HG02759 (cell line): ENCODE measurements at regions not wholly inside any gene's neighbourhood (a gene's known extent, or its start where the extent isn't known, plus 50 kb on each side); places are given as distances from the start of the nearest gene placed in this dataset.
"Not testable (repeated sequence)": the region's sequence is repeated elsewhere in the genome, so short reads cannot be mapped to it uniquely, and the experiment has no call there.

Experiments used
- ATAC-seq: cut with Tn5 transposase; IDR thresholded peaks from one replicate; pipeline ENCODE4 v1.9.1; 2021; ENCODE audit warnings: mild to moderate bottlenecking, moderate library complexity; ENCODE audit not compliant: unreplicated experiment

DNA sequence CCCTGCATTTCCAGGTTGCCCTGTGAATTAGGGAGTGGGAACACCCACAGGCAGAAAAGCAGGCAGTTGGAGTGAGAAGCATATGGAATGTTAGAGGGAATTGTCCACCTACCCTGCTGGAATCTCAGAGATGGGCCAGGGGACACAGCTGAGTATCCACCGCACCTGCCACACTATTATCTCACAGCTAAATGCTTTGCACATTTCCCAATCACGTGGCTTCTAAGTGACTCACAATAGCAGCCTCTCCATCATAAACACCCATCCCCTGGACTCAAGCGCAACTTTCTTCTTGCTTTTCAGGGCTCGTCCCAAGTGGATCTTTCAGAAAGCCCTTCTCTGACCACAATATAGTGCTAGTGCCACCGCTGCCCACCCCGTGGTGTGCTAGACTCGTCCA lies 389.0 kb upstream of the LMCD1 start:
- no peak for ATAC-seq

DNA sequence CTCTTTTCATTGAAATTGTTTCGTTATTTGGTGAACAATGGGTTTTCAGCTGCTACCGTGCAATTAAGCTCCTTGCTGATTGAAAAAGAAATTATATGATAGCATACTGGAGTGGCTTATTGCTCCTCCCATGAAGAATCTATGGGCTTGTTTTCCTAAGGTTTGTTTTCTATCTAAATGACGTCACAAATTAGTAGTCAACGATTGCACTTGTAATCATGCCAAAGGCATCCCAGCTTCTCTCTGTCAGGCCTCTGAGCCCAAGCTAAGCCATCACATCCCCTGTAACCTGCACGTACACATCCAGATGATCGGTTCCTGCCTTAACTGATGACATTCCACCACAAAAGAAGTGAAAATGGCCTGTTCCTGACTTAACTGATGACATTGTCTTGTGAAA lies 388.0 kb upstream of the LMCD1 start:
- no peak for ATAC-seq

DNA sequence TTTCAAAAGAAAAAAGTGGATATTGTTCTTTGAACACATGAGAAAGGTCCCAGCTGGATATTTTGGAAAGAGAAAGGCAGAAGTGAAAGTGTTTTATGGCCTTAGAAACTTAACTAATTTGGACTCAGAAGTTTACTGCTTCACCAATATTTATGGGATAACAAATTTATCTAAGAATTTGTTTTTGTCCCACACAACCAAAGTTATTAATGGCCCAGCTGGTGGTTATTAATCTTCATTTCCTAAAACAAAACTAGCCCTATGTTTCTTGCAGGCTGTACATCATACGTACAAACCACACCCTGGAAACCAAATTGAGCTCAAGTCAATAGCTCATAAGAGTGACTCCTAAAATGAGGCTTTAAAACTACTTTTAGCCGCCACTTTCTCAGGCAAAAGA lies 372.9 kb upstream of the LMCD1 start:
- no peak for ATAC-seq

DNA sequence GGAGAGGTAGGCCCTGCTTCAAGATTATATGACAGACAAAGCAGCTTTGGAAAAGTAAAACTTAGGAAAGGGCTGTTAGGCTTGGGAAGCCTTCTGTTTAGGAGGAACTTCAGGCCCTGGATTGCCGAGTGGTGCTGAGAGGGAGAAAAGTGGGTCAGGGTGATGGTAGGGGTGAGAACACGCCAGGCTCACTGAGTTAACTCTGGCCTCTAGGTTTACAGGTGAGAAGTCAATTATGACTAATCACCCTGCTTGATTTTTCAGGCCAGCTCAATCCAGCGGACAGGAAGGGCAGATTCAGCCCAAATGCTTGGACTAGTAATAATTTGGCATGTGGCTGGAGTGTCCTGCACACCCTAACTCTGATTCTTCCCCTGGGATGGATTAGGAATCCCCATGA lies 365.1 kb upstream of the LMCD1 start:
- ATAC-seq, result no peak

DNA sequence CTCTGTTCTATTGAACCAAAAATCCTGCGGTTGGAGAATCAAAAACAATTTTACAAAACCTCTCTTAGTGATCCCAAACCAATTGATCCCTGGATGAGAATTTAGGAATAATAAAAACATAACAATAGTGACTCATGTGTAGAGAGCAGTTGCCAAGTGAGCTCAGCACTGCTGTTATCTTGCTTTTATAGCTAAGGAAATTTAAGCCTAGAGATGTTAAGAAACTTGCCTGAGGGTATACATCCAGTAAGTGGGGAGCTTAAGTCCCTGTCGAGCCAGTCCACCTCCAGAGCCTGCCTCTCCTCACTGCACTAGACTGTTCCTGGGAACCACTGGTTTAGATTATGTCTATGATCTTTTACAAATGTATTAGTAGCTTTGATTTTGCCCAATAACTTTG lies 358.4 kb upstream of the LMCD1 start:
- no peak for ATAC-seq

DNA sequence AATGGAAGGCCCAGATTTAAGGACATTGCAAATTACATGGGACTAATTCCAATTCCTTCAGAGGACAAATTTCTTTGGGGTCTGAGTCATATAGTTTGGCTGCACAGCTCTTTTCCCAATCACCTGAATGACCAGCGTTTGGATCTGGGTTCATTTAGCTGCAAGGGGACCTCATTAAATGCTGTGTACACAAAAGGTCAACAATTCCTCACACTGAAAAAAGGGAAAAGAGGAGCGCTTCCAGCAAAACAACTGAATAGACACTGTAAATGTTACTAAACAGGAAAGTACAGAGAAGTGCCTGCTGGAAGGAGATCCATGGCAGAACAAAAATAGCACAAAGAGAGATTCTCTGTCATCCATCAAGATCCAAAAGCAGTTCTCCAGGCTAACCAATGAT lies 356.0 kb upstream of the LMCD1 start:
- no peak for ATAC-seq

DNA sequence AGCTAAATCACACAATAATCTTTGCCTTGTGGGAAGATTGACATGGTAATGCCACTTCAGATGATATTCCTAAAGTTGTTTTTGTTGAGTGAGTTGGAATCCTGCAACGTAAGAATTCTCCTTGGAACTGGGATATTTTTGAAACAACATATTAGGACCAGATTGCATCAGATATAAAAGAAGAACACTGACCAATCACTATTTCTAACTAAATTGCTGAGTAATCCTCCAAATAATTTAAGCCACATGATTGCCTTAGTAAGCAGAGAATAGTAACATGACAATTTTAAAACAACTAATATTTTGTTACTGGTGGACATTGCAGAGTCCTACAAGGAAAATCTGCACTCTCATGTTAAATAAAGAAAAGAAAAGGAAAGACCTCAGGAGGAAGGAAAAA lies 353.9 kb upstream of the LMCD1 start:
- no peak for ATAC-seq

DNA sequence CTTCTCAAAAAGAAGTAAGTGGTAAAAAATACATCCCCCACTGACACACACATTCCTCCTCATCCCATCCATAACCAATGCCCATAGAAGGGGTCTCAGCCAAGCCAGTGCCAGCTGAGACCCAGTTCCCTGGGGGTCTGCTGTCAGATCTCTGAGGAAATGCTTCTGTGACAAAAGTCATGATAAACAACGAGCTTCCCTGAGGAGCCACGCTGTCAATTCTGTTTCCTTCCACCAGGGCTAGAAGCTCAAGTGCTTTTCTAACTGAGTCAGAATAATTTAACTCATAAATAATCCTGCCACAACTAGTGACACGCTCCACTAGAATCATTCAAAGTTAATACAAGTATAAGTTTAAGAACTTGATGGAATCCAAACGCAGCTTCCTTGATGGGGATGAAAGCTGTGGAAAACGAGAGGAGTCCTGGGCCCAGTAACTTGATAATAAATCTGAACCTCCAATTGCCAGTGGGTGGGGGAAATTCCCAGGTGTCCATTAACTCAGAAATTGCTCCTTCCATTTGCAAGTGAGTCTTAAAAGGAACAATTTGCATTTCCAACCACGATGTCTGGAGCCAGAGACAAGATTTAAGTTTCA lies 348.7 kb upstream of the LMCD1 start:
- no peak for ATAC-seq

DNA sequence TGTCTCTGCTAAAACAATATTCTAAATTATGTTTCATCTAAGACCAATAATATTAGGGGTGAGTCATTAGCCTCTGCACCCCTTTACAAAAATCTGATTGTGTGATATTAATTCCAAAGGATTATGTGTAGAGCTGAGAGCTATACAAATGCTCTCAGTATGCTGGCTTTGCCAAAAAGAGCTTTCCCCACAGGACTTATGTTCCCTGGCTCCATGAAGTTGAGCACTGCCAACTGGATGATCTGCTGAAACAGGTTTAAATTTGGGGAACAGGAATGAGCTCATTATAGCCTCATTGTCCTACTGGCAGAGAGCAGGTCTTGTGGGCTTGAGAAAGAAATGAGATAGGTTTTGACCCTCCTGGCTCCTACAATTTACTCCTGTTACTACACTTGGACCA lies 347.8 kb upstream of the LMCD1 start:
- ATAC-seq, result no peak

DNA sequence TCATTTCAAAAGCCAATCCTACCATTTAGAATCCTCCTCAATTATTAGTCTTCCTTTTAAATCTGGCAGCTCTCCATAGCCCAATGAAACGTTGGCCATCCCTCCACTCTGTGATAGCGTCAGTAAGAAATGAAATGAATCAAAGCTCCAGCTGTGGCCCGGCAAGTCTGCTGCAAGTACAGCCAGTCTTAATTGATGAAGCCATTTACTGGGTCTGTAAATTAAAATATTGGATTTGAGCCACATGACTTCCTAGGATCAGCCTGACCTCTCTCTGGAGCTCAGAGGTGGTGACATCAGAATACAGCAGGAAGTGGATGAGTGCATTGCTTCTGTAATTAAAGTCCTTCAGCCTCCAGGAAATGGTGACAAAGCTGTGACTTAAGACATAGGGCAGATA lies 347.0 kb upstream of the LMCD1 start:
- no peak for ATAC-seq

DNA sequence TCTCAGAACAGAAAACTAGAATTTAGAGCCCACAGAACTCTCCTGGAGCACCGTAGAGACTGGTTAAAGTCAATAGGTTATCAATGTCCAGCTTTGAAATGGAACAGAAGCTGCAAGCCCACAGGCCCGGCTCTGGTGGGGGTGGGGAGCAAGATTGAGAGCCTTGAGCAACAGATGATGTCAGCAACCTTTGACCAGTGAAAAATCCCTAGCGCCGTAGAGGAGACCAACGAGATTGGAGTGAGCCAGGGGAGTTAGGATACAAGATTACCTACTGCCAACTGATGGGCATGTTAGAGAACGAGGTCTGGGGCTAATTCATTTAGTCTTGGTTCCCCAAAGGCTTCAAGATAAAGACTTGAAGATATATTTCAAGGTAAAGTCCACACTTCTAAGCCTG lies 345.5 kb upstream of the LMCD1 start:
- no peak for ATAC-seq

DNA sequence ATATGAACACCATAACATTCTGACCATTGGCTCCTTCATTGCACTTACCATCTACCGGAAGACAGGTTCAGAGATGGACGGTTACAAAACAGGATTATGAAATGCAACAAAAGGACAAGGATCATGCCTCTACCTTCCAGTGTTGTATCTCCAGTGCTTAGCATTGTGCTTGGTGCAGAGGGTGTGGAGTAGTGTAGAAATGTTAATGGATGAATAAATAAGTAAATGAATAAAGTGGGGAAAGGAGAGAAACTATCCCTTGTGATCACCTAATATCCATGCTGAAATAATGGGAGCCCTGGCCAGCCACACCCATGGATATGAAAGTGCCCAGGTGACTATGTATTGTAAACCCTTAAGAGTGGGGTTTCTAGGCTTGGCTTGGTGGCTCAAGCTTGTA lies 344.8 kb upstream of the LMCD1 start:
- ATAC-seq, result no peak

DNA sequence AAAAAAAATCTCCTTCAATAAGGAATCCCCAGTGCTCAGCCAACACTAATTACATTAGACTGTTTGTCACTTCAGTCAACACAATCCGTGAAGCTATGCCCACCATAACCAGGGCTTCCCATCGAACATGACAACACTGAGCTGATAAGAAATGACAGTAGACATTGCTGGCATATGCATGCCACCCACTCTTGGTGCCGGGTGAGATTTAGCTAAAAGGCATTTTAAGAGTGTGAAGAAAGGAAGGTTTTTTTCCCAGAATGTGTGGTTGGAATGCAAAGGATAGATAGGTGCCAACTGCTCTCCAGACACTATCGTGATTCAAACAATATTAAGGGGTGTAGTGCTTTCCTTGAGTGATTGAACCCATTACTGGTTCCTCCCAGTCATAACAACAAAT lies 344.0 kb upstream of the LMCD1 start:
- no peak for ATAC-seq

DNA sequence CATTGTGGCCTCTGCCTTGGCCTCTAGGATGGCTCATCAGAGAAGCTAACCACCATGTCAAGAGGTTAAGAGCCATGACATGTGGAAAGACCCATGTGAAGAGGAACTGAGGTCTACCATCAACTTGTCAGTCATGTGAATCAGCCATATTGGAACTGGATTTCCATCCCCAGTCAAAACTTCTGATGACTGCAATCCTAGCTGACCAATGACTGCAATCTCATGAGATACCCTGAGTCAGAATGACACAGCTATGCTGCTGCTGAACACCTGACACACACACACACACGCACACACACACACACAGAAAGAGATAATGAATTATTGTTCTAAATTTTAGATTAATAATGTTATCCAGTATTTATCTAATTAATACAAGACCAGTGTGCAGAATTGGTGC lies 337.5 kb upstream of the LMCD1 start:
- peak; percentile 49 for ATAC-seq

DNA sequence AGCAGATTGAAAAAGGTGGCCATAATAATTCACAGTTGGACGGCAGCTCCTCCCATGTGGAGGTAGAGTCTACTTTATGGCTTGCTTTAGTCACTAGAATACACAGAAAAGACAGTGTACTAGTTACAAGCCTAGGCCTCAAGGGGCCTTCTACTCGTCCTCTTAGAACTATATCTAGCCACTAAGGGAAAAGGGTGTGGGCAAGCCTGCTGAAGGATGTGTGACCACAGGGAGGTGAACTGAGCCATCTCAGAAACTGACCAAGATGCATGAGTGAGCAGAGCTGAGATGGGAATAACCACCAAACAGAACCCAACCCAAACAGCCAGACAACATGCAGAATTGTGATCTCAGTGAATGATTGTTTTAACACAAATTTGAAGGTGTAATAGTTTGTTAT lies 335.6 kb upstream of the LMCD1 start:
- no peak for ATAC-seq

DNA sequence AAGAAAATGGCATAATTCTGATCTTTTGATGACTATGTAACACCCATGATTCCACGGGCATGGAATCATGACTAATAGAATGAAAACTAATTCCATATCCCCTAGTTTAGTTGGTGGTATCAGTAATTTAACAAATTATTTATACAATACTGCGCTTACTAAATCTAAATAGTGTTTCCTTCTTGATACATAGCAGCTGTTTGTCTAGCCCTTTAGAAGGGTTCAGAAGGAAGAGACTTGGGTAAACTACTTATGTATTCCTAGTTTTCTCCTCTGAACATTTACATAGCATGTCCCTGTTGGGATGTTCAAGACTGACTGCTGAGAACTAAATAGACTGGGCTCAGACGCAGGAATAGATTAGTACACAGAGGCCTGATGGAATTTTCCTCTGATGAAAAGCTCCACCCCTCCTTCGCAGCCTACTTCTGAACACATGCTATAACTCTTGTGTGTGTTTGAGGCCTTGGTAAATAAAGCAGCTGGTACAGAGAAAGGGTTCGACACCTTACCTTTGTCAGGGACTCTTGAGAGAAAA lies 330.6 kb upstream of the LMCD1 start:
- ATAC-seq, result no peak

DNA sequence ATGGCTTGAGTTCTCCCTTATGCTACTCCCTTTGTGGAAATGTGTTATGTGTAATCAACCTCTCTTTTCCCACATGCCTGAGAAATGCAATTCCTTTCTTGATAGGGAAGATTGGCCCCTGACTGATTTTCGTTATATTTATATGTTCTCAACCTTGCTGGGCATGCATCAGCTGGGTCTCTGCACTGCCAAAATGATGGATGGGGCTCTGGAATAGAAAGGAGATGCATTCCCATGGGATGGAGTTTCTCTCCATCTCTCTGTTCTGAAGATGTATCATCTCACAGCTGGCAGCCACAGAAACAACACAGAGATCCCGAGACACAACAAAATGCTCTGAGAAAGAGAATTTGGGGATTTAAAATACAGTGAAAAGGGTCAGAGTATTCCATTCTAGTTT lies 327.7 kb upstream of the LMCD1 start:
- ATAC-seq, result no peak

DNA sequence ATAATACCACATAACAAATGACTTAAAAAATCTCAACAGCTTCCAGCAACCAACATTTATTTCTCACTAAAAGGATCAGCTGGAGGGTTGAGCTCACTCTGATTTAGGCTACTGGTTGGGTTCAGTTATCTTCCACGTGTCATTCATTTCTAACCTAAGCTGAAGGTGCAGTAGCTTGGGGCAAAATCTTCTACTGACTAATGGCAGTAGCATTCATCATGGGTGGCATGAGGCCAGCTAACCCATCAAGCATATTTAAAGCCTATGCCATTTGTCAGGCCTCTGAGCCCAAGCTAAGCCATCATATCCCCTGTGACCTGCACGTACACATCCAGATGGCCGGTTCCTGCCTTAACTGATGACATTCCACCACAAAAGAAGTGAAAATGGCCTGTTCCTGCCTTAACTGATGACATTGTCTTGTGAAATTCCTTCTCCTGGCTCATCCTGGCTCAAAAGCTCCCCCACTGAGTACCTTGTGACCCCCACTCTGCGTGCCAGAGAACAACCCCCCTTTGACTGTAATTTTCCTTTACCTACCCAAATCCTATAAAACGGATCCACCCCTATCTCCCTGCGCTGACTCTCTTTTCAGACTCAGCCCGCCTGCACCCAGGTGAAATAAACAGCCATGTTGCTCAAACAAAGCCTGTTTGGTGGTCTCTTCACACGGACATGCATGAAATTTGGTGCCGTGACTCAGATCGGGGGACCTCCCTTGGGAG lies 324.7 kb upstream of the LMCD1 start:
- not testable (repeated sequence) for ATAC-seq

DNA sequence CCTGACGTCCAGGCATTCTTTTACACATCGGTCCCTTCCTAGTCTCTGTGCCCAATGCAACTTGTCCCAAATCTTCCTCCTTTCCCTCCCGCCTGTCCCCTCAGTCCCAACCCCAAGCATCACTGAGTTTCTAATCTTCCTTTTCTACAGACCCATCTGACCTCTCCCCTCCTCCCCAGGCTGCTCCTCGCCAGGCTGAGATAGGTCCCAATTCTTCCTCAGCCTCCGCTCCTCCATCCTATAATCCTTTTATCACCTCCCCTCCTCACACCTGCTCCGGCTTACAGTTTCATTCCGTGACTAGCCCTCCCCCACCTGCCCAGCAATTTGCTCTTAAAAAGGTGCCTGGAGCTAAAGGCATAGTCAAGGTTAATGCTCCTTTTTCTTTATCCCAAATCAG lies 323.1 kb upstream of the LMCD1 start:
- not testable (repeated sequence) for ATAC-seq

DNA sequence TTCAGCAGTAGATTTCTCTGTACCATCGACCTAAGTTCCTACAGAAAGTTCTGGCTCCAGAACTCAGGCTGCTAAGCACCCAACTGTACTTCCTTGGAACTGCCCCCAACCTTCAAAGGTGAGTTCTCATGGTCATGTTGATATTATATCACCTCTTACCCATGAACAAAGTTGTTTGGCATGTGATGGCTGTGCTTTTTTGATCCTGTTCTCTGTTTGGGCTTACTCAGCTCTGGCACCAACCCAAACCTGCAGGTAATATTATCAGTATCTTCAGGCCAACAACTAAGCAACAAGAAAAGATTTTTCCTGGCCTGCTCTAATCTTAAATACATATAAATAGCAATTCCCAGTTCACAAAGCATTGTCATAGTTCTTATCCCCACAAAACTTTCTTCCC lies 318.7 kb upstream of the LMCD1 start:
- no peak for ATAC-seq

DNA sequence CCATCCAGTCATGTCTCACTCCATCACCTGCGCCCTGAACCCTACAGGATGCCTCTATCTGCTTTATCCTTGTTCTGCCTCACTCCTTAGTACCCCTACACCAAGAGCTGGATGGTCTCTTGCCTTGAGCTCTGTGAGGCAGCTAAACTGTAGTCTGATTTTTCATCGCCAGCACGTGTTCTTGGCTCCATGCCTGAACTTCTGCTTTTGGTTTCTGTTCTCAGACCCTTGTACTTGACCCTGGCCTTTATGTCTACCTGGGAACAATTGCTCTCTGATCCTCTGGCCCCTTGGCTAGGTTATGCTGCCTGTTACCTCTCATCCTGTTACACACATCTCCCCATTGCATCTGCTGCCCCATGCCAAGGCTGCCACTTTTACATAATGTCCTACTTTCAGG lies 318.0 kb upstream of the LMCD1 start:
- peak; percentile 88 for ATAC-seq

DNA sequence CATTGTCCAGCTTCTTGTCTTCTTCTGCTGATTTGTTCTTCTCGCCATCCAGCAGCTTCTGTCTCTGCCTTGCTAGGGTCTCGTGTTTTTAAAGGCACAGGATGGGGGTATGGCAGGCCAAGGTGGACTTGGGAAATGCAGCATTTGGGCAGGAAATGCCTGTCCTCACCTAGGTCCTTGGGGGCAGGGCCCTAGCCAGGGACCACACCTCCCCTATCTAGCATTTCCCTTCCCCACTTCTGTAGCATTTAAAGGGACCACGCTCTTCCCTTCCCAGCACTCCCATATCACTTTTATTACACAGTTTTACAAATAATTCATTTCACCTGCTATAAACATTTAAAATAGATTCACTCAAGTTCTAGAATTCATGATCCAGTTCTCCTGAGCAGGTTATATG lies 315.4 kb upstream of the LMCD1 start:
- ATAC-seq, result no peak

DNA sequence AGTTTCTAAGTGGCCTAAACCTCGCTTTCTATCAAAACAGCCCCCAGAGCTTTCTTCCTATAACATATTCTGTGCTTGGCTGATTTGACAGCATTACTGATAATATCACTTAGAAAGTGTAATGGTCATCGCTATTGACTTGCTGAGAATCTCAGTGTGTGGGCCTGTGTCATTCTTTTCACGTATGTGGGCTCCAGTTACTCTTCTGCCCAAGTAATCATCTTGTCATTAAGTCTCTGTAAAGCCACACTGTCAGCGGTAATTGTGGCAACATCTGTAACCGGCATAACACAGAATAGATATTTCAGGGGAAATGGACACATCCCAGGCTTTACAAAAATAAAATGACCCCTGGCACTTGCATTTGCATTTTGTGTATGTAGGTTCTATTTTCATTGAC lies 313.6 kb upstream of the LMCD1 start:
- ATAC-seq, result no peak
